ENCODE measurements at regions not wholly inside any gene's neighbourhood (a gene's known extent, or its start where the extent isn't known, plus 50 kb on each side); places are given as distances from the start of the nearest gene placed in this dataset.

GRCh38 chr6:128599036-128599435 lies 78.6 kb upstream of the PTPRK start:
- no peak for TF ChIP-seq ARNTL (CRISPR knock-in tag; IDR thresholded peaks at IDR 0.05; ENCODE audit: borderline replicate concordance, low read depth)
- no peak for TF ChIP-seq RARB (CRISPR knock-in tag; IDR thresholded peaks at IDR 0.05)
- no peak for TF ChIP-seq OSR1 (CRISPR knock-in tag; IDR thresholded peaks at IDR 0.05)
- TF ChIP-seq ZC3H10 (CRISPR knock-in tag; IDR thresholded peaks at IDR 0.05), result no peak
- no peak for TF ChIP-seq ZNF70 (CRISPR knock-in tag; IDR thresholded peaks at IDR 0.05)

Data from SK-N-SH treated with all-trans-retinoic acid at 6 μM for 48 hours (cell line).